ENCODE measurements at regions not wholly inside any gene's neighbourhood (a gene's known extent, or its start where the extent isn't known, plus 50 kb on each side); places are given as distances from the start of the nearest gene placed in this dataset.

DNA sequence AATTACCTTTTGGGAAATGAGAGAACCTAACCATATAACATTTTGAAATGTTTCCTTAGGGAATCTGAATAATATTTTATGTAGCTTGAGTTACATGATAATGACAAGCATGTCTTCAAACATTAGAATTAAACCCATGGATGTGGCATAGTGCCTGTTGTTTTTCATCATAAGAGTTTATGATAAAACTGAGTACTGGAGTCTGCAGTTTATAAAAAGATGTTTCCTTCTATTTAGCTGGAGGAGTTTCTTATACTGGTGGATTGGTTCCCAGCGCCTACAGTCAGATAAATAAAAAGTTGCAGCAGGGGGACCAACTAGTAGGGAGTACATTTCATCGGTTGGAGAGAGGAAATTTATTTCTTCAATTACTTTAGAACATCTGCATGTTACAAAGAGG lies 70.1 kb upstream of the PCDH18 start:
- Histone ChIP-seq H4K20me1 (replicated peaks; ENCODE audit: control insufficient read depth, extremely low read depth, insufficient read depth, low read length) (no peaks in the 10 kb centered on the region), H3K9me1 (replicated peaks; ENCODE audit: control insufficient read depth, extremely low read depth, insufficient read depth, low read length) (no peaks in the 10 kb centered on the region), H3K9ac (replicated peaks; ENCODE audit: extremely low read depth, insufficient read depth, low read length) (no peak overlapping the region), H2AFZ (ENCODE audit: low read depth, low read length) (no peak overlapping the region), H3K4me2 (ENCODE audit: insufficient read depth, low read length) (no peak overlapping the region), H3K27me3 (ENCODE audit: control insufficient read depth in 2 of 2, insufficient read depth in 2 of 2, low read length in 2 of 2) (no peaks in the 10 kb centered on the region), H3K27ac (ENCODE audit: insufficient read depth, low read depth, low read length) (no peak overlapping the region), H3K4me1 (ENCODE audit: control insufficient read depth, extremely low read depth, insufficient read depth, low read length) (no peaks in the 10 kb centered on the region), H3K9me3 (replicated peaks; ENCODE audit: control insufficient read depth, insufficient read depth, low read length) (no peaks in the 10 kb centered on the region), H3K79me2 (ENCODE audit: control insufficient read depth, insufficient read depth, low read length) (no peaks in the 10 kb centered on the region), H3K4me3 (replicated peaks in 1 of 3; ENCODE audit: insufficient read depth in 1 of 3, low read depth in 1 of 3, low read length in 3 of 3) (no peak overlapping the region), H3K36me3 (ENCODE audit: control insufficient read depth in 2 of 2, extremely low read depth in 1 of 2, insufficient read depth in 2 of 2, low read length in 2 of 2) (no peaks in the 10 kb centered on the region)
- no peak for DNase-seq (ENCODE audit: low read depth, low spot score)
- intact Hi-C loops (cut with micrococcal nuclease), result no loop called here
- dilution Hi-C loops (cut with MboI; ENCODE audit: extremely low pct_ligation_motif_present, low sequenced_read_pairs), result no loop called here
- POLR2A ChIA-PET, result no interaction called here
- CTCF ChIA-PET, result no interaction called here
- no peak for TF ChIP-seq GATA2 (IDR thresholded peaks at IDR 0.05; ENCODE audit: insufficient read depth, insufficient read length, low read depth, low read length)
- TF ChIP-seq FOS (IDR thresholded peaks at IDR 0.05; ENCODE audit: borderline replicate concordance, insufficient read depth, low read length), result no peak
- TF ChIP-seq, protein P1, sequence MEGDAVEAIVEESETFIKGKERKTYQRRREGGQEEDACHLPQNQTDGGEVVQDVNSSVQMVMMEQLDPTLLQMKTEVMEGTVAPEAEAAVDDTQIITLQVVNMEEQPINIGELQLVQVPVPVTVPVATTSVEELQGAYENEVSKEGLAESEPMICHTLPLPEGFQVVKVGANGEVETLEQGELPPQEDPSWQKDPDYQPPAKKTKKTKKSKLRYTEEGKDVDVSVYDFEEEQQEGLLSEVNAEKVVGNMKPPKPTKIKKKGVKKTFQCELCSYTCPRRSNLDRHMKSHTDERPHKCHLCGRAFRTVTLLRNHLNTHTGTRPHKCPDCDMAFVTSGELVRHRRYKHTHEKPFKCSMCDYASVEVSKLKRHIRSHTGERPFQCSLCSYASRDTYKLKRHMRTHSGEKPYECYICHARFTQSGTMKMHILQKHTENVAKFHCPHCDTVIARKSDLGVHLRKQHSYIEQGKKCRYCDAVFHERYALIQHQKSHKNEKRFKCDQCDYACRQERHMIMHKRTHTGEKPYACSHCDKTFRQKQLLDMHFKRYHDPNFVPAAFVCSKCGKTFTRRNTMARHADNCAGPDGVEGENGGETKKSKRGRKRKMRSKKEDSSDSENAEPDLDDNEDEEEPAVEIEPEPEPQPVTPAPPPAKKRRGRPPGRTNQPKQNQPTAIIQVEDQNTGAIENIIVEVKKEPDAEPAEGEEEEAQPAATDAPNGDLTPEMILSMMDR (IDR thresholded peaks at IDR 0.05; ENCODE audit: extremely low read depth in 1 of 2, insufficient read depth in 1 of 2, low read depth in 1 of 2, low read length in 2 of 2), result no peak
- no peak for TF ChIP-seq EZH2 (IDR thresholded peaks at IDR 0.05; ENCODE audit: borderline replicate concordance, low read depth, low read length, severe bottlenecking)
- TF ChIP-seq MYC (IDR thresholded peaks at IDR 0.05; ENCODE audit: low read depth, low read length), result no peak
- TF ChIP-seq JUN (IDR thresholded peaks at IDR 0.05; ENCODE audit: borderline replicate concordance, insufficient read depth, insufficient read length, low read depth), result no peak
- TF ChIP-seq, protein P2, sequence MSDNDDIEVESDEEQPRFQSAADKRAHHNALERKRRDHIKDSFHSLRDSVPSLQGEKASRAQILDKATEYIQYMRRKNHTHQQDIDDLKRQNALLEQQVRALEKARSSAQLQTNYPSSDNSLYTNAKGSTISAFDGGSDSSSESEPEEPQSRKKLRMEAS (IDR thresholded peaks at IDR 0.05; ENCODE audit: insufficient read depth, insufficient read length), result no peak
- no peak for TF ChIP-seq POLR2AphosphoS5 (IDR thresholded peaks at IDR 0.05; ENCODE audit: insufficient read depth, low read depth, low read length)
- no peak for TF ChIP-seq POLR2A (IDR thresholded peaks at IDR 0.05; ENCODE audit: low read depth, low read length)
- FAIRE-seq, result no peak
- no TSS peak for BruUV-seq (replicated peaks)

All from endothelial cell of umbilical vein (primary cell).